ENCODE measurements at regions not wholly inside any gene's neighbourhood (a gene's known extent, or its start where the extent isn't known, plus 50 kb on each side); places are given as distances from the start of the nearest gene placed in this dataset.
"Not testable (repeated sequence)": the region's sequence is repeated elsewhere in the genome, so short reads cannot be mapped to it uniquely, and the experiment has no call there.

- peaks cover 2% of the 10 kb centered on the region for H3K9me3 Mint-ChIP-seq
- no peak overlapping the region for H3K27ac Mint-ChIP-seq
- H3K36me3 Mint-ChIP-seq, result no peaks in the 10 kb centered on the region
- H3K4me1 Mint-ChIP-seq, result peaks cover under 1% of the 10 kb centered on the region
- TF ChIP-seq, protein P1, sequence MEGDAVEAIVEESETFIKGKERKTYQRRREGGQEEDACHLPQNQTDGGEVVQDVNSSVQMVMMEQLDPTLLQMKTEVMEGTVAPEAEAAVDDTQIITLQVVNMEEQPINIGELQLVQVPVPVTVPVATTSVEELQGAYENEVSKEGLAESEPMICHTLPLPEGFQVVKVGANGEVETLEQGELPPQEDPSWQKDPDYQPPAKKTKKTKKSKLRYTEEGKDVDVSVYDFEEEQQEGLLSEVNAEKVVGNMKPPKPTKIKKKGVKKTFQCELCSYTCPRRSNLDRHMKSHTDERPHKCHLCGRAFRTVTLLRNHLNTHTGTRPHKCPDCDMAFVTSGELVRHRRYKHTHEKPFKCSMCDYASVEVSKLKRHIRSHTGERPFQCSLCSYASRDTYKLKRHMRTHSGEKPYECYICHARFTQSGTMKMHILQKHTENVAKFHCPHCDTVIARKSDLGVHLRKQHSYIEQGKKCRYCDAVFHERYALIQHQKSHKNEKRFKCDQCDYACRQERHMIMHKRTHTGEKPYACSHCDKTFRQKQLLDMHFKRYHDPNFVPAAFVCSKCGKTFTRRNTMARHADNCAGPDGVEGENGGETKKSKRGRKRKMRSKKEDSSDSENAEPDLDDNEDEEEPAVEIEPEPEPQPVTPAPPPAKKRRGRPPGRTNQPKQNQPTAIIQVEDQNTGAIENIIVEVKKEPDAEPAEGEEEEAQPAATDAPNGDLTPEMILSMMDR (IDR thresholded peaks at IDR 0.05; ENCODE audit: unreplicated experiment), result no peak
- DNase-seq (ENCODE audit: low spot score in 2 of 2, unreplicated experiment in 2 of 2), result no peak
- no peak overlapping the region for H3K4me3 Mint-ChIP-seq
- peaks cover 2% of the 10 kb centered on the region for H3K27me3 Mint-ChIP-seq (ENCODE audit: low read depth)
Observed at GRCh38 chr3:40754994-40755393, 230.2 kb downstream of the ZNF621 start.

DNA sequence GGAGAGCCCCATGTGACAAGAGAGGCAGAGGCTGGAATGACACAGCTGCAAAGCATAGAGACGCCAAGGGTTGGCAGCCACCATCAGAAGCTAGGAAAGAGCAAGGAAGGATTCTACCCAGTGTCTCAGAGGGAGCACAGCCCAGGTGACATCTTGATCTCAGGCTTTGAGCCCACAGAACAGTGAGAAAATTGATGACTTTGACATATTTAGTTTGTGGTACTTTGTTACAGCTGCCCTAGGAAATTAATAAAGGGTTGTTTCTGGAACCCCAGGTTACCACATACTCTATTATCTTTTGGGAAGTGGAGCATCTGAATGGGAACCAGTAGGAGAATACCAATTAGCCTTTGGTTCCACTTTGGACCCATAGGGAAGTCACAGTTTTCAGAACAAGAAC lies 231.7 kb downstream of the ZNF621 start:
- no peaks in the 10 kb centered on the region for H3K4me1 Mint-ChIP-seq
- H3K9me3 Mint-ChIP-seq, result peaks cover 17% of the 10 kb centered on the region
- H3K27me3 Mint-ChIP-seq (ENCODE audit: low read depth), result peaks cover 2% of the 10 kb centered on the region
- TF ChIP-seq, protein P1 (IDR thresholded peaks at IDR 0.05; ENCODE audit: unreplicated experiment), result no peak
- no peak overlapping the region for H3K27ac Mint-ChIP-seq
- H3K36me3 Mint-ChIP-seq, result no peaks in the 10 kb centered on the region
- no peak overlapping the region for H3K4me3 Mint-ChIP-seq
- no peak for DNase-seq (ENCODE audit: low spot score in 2 of 2, unreplicated experiment in 2 of 2)

GRCh38 chr3:40762771-40763170 lies 238.0 kb downstream of the ZNF621 start:
- DNase-seq (ENCODE audit: low spot score in 2 of 2, unreplicated experiment in 2 of 2); H3K27ac Mint-ChIP-seq; H3K36me3 Mint-ChIP-seq; H3K27me3 Mint-ChIP-seq (ENCODE audit: low read depth); H3K4me3 Mint-ChIP-seq; H3K4me1 Mint-ChIP-seq: not testable (repeated sequence)
- peaks cover 41% of the 10 kb centered on the region for H3K9me3 Mint-ChIP-seq

- Mint-ChIP-seq H3K36me3 (no peaks in the 10 kb centered on the region), H3K4me1 (no peaks in the 10 kb centered on the region), H3K27ac (no peak overlapping the region), H3K27me3 (ENCODE audit: low read depth) (no peaks in the 10 kb centered on the region), H3K9me3 (peaks cover 41% of the 10 kb centered on the region), H3K4me3 (no peak overlapping the region)
- TF ChIP-seq, protein P1 (IDR thresholded peaks at IDR 0.05; ENCODE audit: unreplicated experiment), result no peak
- no peak for DNase-seq (ENCODE audit: low spot score in 2 of 2, unreplicated experiment in 2 of 2)
Observed at GRCh38 chr3:40763807-40764206, 239.0 kb downstream of the ZNF621 start.

GRCh38 chr3:40764747-40765146 lies 240.0 kb downstream of the ZNF621 start:
- TF ChIP-seq, protein P1 (IDR thresholded peaks at IDR 0.05; ENCODE audit: unreplicated experiment), result no peak
- DNase-seq (ENCODE audit: low spot score in 2 of 2, unreplicated experiment in 2 of 2), result no peak
- Mint-ChIP-seq H3K4me1 (no peaks in the 10 kb centered on the region), H3K4me3 (no peak overlapping the region), H3K27me3 (ENCODE audit: low read depth) (no peaks in the 10 kb centered on the region), H3K27ac (no peak overlapping the region), H3K9me3 (peaks cover 41% of the 10 kb centered on the region), H3K36me3 (no peaks in the 10 kb centered on the region)

- H3K27me3 Mint-ChIP-seq (ENCODE audit: low read depth), result no peaks in the 10 kb centered on the region
- DNase-seq (ENCODE audit: low spot score in 2 of 2, unreplicated experiment in 2 of 2), result no peak
- H3K27ac Mint-ChIP-seq, result no peak overlapping the region
- H3K4me1 Mint-ChIP-seq, result peaks cover 2% of the 10 kb centered on the region
- H3K4me3 Mint-ChIP-seq, result no peak overlapping the region
- H3K36me3 Mint-ChIP-seq, result no peaks in the 10 kb centered on the region
- TF ChIP-seq, protein P1 (IDR thresholded peaks at IDR 0.05; ENCODE audit: unreplicated experiment), result no peak
- peaks cover 30% of the 10 kb centered on the region for H3K9me3 Mint-ChIP-seq
Observed at GRCh38 chr3:40765884-40766283, 241.1 kb downstream of the ZNF621 start.
